NCI-H128 (cell line): ENCODE measurements at regions not wholly inside any gene's neighbourhood (a gene's known extent, or its start where the extent isn't known, plus 50 kb on each side); places are given as distances from the start of the nearest gene placed in this dataset.

ENCODE experiments used
- DNase-seq: peaks from one replicate; lab custom pipeline; 2025; ENCODE audit not compliant: unreplicated experiment; lab: John Stamatoyannopoulos, UW

DNA sequence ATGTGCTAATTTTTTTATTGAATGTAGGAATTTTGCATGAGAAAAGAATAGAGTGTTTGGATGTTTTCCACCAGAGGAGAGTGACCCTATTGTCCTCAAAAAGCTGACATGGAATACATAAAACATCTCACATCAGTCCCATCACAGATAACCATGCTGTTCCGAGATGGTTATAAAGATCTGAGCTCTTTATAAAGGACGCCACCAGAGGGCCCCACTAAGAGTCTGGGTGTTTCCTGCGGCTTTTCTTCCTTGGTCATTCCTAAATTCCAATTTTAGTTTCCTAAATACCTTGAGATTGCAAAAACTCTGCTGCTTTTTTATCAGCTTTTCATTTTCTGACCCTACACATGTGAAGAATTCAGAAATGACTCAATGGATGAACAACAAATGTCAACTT, 504.5 kb upstream of the FRG1 start:
- no peak for DNase-seq

DNA sequence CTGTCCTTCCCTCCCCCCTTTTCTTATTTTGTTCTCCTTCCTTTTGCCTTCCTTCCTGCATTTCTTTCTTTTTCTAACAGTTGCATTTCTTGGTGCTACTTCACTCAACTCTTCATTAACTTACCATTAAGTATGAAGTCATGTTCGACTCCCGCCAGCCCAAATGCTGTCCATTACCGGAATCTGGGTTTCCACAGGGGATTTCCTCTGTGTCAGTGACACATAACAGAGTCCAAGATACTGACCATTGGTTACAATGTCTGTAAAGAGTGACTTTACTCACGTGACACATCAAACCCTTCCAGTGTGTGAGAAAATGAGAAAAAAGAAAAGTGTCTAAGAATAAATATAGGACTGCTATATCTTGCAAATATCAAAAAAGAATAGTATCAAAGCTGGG, 500.0 kb upstream of the FRG1 start:
- DNase-seq = no peak

GRCh38 chr4:189443341-189443740, 497.3 kb upstream of the FRG1 start:
- DNase-seq = no peak

DNA sequence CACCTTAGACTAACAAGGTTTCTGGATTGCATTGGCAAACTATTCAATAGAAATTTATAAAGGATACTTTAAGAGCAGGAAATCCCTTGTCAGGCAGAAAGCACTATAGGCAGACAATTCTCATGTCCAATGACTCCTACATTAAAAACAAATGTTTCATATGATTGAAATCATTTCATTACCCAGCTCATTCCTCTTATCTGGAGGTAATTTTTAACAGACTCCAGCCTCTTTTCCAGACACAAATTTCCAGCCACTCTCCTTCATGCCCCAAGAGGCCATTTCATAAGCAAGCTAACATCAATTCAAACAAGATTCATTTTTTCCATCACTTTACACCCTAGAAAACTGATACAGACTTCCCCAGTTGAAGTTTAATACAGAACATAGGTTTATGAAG, 495.1 kb upstream of the FRG1 start:
- no peak for DNase-seq

- no peak for DNase-seq
Observed at GRCh38 chr4:189463734-189464133, 476.9 kb upstream of the FRG1 start.

GRCh38 chr4:189494407-189494806, 446.3 kb upstream of the FRG1 start:
- DNase-seq = no peak

GRCh38 chr4:189497516-189497915, 443.2 kb upstream of the FRG1 start:
- no peak for DNase-seq

- no peak for DNase-seq
Observed at GRCh38 chr4:189497996-189498395, 442.7 kb upstream of the FRG1 start.

GRCh38 chr4:189498457-189498856, 442.2 kb upstream of the FRG1 start:
- no peak for DNase-seq

GRCh38 chr4:189499696-189500095, 441.0 kb upstream of the FRG1 start:
- no peak for DNase-seq

DNA sequence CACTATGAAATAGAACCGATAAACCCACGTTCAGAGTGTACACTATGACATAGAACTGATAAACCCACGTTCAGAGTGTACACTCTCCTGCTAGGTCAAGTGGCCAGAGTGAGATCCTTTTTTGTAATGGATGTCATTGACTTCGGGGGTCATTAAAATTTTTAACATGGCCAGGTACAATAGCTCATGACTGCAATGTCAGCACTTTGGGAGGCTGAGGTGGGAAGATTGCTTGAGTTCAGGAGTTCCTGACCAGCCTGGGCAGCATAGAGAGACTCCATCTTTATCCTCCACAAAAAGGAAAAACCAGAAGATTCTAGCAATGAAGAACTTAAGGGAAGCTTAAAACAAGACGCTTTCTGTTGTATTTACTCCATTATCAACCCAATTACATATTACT, 439.7 kb upstream of the FRG1 start:
- DNase-seq = no peak

DNA sequence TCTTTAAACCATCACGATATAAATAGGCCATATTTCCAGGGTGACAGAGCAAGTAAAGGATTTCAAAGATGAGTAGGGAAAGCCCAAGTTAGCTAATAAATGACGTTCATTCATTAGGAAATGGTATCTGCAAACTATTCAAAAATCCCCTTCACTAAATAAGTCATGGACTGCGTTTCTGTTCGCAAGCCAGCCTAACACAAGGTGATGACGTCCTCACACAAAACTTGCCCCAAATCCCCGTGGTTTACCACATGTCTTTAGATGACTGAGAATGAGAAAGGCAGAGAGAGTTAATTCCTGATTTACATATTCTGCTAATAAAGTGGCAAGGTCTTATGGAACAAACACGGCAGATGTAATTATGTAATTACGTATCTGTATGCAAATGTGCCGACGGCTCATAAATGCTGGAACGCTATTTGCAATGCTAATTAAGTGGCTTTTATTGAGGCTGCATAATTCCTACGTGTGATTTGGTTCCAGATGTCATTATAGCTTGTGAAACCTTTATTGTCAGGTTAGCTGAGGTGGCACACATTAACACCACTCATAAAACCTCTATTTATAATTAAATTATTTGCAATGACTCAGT, 437.7 kb upstream of the FRG1 start:
- DNase-seq = no peak

DNA sequence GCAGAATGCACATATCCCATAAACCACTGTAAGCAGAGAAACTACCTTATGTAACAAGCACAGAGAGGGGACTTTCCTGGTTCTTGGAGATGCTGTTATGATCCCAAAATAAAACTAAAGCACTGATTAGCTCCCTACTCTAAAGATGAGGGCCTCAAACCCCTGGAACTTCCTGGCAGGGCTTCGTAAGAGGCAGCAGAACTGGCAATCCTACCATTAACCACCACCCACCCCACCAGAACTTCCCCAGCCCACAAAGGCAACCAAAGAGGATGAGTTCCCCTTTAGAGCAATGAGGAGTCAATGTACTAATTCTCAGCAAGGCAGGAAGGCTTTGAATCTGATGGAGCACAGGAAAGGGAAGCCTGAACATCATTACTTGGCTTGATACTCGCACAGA, 436.5 kb upstream of the FRG1 start:
- DNase-seq = no peak

DNA sequence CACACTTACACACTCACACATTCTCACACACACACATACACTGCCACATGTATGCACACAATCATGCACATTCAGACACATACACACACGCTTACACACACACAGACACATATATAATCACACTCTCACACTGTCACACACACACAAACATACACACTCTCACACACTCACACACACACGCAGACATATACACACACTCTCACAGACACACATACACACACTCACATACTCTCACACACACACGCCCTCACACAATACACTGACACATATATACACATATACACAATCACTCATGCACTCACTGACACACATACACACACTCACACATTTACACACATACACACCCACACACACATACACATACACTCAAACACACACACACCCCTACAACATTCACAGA, 435.3 kb upstream of the FRG1 start:
- no peak for DNase-seq

- DNase-seq = no peak
Observed at GRCh38 chr4:189506080-189506479, 434.6 kb upstream of the FRG1 start.

DNA sequence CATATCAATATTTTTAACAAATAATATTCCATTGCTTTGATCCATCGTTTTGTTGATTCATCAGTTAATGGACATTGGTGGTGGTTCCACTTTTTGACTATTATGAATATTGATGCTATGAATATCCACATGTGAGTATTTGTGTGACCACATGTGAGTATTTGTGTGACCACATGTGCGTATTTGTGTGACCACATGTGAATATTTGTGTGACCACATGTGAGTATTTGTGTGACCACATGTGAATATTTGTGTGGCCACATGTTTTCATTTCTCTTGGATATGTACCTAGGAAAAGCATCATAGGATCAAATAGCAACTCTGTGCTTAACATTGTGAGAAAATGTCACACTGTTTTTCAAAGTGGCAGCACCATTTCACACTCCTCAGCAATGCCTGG, 433.6 kb upstream of the FRG1 start:
- no peak for DNase-seq

DNA sequence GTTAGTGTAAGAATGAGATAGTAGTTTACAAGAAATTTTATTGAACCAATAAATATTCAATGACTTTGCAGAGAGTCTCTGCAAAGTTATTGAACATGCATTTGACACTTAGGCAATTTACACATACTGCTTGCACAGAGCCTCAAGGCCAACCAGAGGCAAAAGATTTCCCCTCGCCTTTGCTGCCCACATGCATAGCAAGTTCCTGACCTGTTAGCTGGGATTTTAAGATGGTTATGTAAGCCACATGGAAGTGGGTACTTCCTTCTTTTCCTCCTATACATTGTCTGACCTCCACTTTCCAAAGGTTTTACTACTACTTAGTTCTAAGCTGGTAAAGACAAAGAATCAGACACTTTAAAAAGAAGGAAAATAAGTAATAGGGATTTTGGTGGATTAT, 430.1 kb upstream of the FRG1 start:
- no peak for DNase-seq

GRCh38 chr4:189511581-189511980, 429.1 kb upstream of the FRG1 start:
- DNase-seq = no peak

GRCh38 chr4:189513421-189513820, 427.3 kb upstream of the FRG1 start:
- no peak for DNase-seq

GRCh38 chr4:189514209-189514608, 426.5 kb upstream of the FRG1 start:
- DNase-seq = no peak

DNA sequence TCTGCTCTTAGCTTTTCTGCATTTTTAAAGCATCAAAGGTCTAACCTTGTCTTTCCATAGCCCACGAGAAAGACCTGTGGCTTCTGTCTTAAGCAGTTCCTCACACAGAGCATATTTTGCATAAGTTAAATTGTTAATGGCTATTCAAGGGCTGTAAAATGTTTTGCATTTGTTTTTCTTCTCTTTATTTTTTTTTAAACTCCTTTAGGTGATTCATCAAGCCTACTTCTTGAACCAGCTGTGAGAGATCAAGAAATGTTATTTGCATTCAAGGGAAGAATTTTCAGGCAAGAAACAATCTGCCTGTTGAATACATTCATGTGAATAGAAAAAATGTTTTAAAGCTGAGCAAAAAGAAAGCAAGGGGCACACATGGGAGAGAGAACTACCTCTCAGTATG, 423.8 kb upstream of the FRG1 start:
- DNase-seq = no peak

DNA sequence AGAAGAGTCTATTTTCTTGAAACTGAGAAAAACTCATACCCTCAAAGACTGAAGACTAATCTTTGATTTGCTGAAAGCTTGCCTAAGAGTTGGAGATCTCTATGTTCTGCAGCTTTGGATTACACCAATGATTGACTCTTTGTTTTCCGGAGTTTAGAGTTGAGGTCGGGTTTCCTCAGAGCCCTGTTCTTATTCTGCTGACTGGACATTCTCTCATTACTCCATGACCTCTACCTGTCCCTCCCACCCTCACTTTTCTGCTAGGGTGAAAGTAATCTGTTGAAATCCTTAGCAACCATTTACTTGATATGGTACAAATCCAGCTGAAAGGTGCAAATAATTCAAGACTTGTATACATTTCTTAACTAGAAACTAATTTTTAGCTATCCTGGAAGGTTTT, 421.5 kb upstream of the FRG1 start:
- DNase-seq = no peak

DNA sequence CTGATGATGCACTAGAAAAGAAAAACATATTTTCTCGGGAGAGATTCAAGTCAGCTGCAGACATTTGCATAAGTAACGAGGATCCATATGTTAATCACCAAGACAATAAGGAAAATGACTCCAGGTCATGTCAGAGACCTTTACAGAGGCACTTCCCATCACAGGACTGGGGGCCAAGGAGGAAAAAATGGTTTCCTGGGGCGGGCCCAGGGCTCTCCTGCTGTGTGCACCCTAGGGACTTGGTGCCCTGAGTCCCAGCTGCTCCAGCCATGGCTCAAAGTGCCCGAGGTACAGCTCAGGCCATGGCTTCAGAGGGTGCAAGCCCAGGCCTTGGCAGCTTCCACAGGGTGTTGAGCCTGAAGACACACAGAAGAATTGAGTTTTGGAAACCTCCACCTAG, 415.4 kb upstream of the FRG1 start:
- no peak for DNase-seq

GRCh38 chr4:189530848-189531247, 409.8 kb upstream of the FRG1 start:
- DNase-seq = no peak
